Ishikawa (cell line): ENCODE measurements at regions not wholly inside any gene's neighbourhood (a gene's known extent, or its start where the extent isn't known, plus 50 kb on each side); places are given as distances from the start of the nearest gene placed in this dataset.

ENCODE experiments used
- EP300 ChIP-seq: IDR thresholded peaks from 2 replicates; pipeline ENCODE4 v1.6.1; 2012; ENCODE audit warnings: borderline replicate concordance
- FOXM1 ChIP-seq: IDR thresholded peaks from 2 replicates; pipeline ENCODE4 v1.6.1; 2012; ENCODE audit warnings: low read depth, borderline replicate concordance
- RAD21 ChIP-seq: IDR thresholded peaks from 2 replicates; pipeline ENCODE4 v1.6.1; 2012; ENCODE audit warnings: low read depth
- TAF1 ChIP-seq: IDR thresholded peaks from 2 replicates; pipeline ENCODE4 v1.6.1; 2012; ENCODE audit warnings: low read depth, mild to moderate bottlenecking
- TCF12 ChIP-seq: IDR thresholded peaks from 2 replicates; pipeline ENCODE4 v1.6.1; 2012; ENCODE audit warnings: low read depth
- TF ChIP-seq, protein P1 (sequence below): IDR thresholded peaks from 2 replicates; pipeline ENCODE4 v1.6.1; 2012

- TF ChIP-seq, protein P1, sequence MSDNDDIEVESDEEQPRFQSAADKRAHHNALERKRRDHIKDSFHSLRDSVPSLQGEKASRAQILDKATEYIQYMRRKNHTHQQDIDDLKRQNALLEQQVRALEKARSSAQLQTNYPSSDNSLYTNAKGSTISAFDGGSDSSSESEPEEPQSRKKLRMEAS, result no peak
- TF ChIP-seq RAD21, result no peak
- TF ChIP-seq EP300, result no peak
- no peak for TF ChIP-seq TCF12
- no peak for TF ChIP-seq FOXM1
- TF ChIP-seq TAF1, result no peak
Observed at GRCh38 chr7:115552766-115553165, 477.8 kb downstream of the TFEC start.
